ENCODE measurements at regions not wholly inside any gene's neighbourhood (a gene's known extent, or its start where the extent isn't known, plus 50 kb on each side); places are given as distances from the start of the nearest gene placed in this dataset.
"Not testable (repeated sequence)": the region's sequence is repeated elsewhere in the genome, so short reads cannot be mapped to it uniquely, and the experiment has no call there.

DNA sequence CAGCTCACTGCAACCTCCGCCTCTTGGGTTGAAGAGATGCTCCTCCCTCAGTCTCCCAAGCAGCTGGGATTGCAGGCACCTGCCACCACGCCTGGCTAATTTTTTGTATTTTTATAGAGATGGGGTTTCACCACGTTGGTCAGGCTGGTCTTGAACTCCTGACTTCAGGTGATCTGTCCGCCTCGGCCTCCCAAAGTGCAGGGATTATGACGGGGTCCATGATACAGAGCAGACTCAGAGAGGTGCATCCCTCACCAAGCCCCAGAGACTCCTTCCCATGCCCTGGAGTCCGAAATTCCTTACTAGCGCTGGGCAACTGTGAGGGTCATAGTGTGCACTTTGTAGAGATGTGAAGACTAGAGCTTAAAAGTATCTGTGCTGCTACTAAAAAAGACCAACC, 99.8 kb upstream of the IRX4 start:
- TF ChIP-seq CTCF, EP300 (IDR thresholded peaks at IDR 0.05): not testable (repeated sequence)

Data from ovary (tissue), 3 donors.